Lung (tissue), 11 donors: ENCODE measurements at regions not wholly inside any gene's neighbourhood (a gene's known extent, or its start where the extent isn't known, plus 50 kb on each side); places are given as distances from the start of the nearest gene placed in this dataset.

Experiments used
- ATAC-seq: fragments of 200-7000 bp; cut with Tn5 transposase; one replicate; pipeline ENCODE4 v1.9.1; 2020; ENCODE audit warnings: moderate number of reproducible peaks; ENCODE audit not compliant: insufficient read depth, low FRiP score
- DNase-seq, 3 donors: peaks; one replicate each; pipeline ENCODE4 v3.0.0-alpha.2; 2013 to 2017
- H3K27ac ChIP-seq, 2 donors: one replicate each; pipeline ENCODE4 v1.5.1; 2013; ENCODE audit warnings: mild to moderate bottlenecking in 2 of 2, moderate library complexity in 2 of 2, control low read depth in 1 of 2, inconsistent platforms in 1 of 2, low read depth in 1 of 2, low read length in 1 of 2
- H3K27me3 ChIP-seq, 3 donors: one replicate each; pipeline ENCODE4 v1.5.1; 2013; ENCODE audit warnings: low read length in 2 of 3; ENCODE audit not compliant: control insufficient read depth in 3 of 3, insufficient read depth in 3 of 3
- H3K36me3 ChIP-seq, 4 donors: one replicate each; pipeline ENCODE4 v1.5.1; 2013; ENCODE audit warnings: low read length in 4 of 4, mild to moderate bottlenecking in 1 of 4, moderate library complexity in 1 of 4; ENCODE audit not compliant: control insufficient read depth in 4 of 4, insufficient read depth in 4 of 4
- H3K4me1 ChIP-seq, 5 donors: one replicate each; pipeline ENCODE4 v1.5.1; 2013; ENCODE audit warnings: low read length in 5 of 5, mild to moderate bottlenecking in 2 of 5, moderate library complexity in 1 of 5; ENCODE audit not compliant: control insufficient read depth in 5 of 5, insufficient read depth in 5 of 5
- H3K4me3 ChIP-seq: one replicate; pipeline ENCODE4 v1.5.1; 2013; ENCODE audit warnings: mild to moderate bottlenecking, control low read depth, moderate library complexity
- H3K9ac ChIP-seq, 2 donors: one replicate each; pipeline ENCODE4 v1.5.1; 2013; ENCODE audit warnings: low read length in 2 of 2, control low read depth in 1 of 2; ENCODE audit not compliant: insufficient read depth in 1 of 2
- H3K9me3 ChIP-seq, 4 donors: one replicate each; pipeline ENCODE4 v1.5.1; 2013; ENCODE audit warnings: low read length in 3 of 4, mild to moderate bottlenecking in 1 of 4, moderate library complexity in 1 of 4; ENCODE audit not compliant: control insufficient read depth in 4 of 4, insufficient read depth in 3 of 4
- CTCF ChIP-seq: IDR thresholded peaks from 2 replicates; pipeline ENCODE4 v1.5.1; 2012; ENCODE audit warnings: mild to moderate bottlenecking; ENCODE audit errors: control extremely low read depth, extremely low read depth
- WGBS, 2 donors: extraction: QIAGEN DNeasy Blood & Tissue Kit; methylation state at CpG; one replicate each; pipeline ENCODE4 v1.1.7; 2013; 5-methylcytosine and 5-hydroxymethylcytosine counted together
- donor health status: control.
- donor health status: control.
- donor health status: Bipolar disorder and iron deficiency.
- donor health status: healthy.
- donor health status: DM: yes; HTN: yes; CAD: no.

- Histone ChIP-seq H3K27me3 (no peaks in the 10 kb centered on the region), H3K9ac (no peak overlapping the region), H3K4me1 (peaks cover 0 to 15% (median 0%) of the 10 kb centered on the region in 5 donors), H3K4me3 (no peak overlapping the region), H3K36me3 (no peaks in the 10 kb centered on the region), H3K9me3 (no peaks in the 10 kb centered on the region), H3K27ac (no peak overlapping the region)
- 71 to 75% methylated on average over 1 of the region's 1 CpG for WGBS, 2 donors
- ATAC-seq (no peak), DNase-seq (no peak)
- no peak for TF ChIP-seq CTCF
Measured at GRCh38 chr10:108425283-108425964, 1260.9 kb upstream of the SORCS1 start.

GRCh38 chr10:108424656-108425055 is 1260.2 kb upstream of the SORCS1 start:
- H3K9ac ChIP-seq, result no peak overlapping the region
- H3K4me3 ChIP-seq, result no peak overlapping the region
- 72 to 81% methylated on average over 1 of the region's 1 CpG for WGBS, 2 donors
- no peak for ATAC-seq
- no peaks in the 10 kb centered on the region for H3K27me3 ChIP-seq
- H3K36me3 ChIP-seq, result no peaks in the 10 kb centered on the region
- peaks cover 0 to 15% (median 0%) of the 10 kb centered on the region in 5 donors for H3K4me1 ChIP-seq
- H3K9me3 ChIP-seq, result no peaks in the 10 kb centered on the region
- H3K27ac ChIP-seq, result no peak overlapping the region
- no peak for DNase-seq
- TF ChIP-seq CTCF, result no peak

- peaks cover 0 to 2% (median 0%) of the 10 kb centered on the region in 4 donors for H3K9me3 ChIP-seq
- DNase-seq (no peak), ATAC-seq (no peak)
- no peak overlapping the region for H3K4me3 ChIP-seq
- WGBS, 2 donors, result 52 to 69% methylated on average over 2 of the region's 2 CpGs
- no peak for TF ChIP-seq CTCF
- no peak overlapping the region for H3K27ac ChIP-seq
- H3K9ac ChIP-seq, result no peak overlapping the region
- H3K36me3 ChIP-seq, result no peaks in the 10 kb centered on the region
- no peaks in the 10 kb centered on the region for H3K27me3 ChIP-seq
- peaks cover 0 to 6% (median 0%) of the 10 kb centered on the region in 5 donors for H3K4me1 ChIP-seq
Measured at GRCh38 chr10:108422286-108422685, 1257.8 kb upstream of the SORCS1 start.

GRCh38 chr10:108421266-108421665 is 1256.8 kb upstream of the SORCS1 start:
- Histone ChIP-seq H3K4me1 (no peaks in the 10 kb centered on the region), H3K9me3 (peaks cover 0 to 2% (median 0%) of the 10 kb centered on the region in 4 donors), H3K9ac (no peak overlapping the region), H3K36me3 (no peaks in the 10 kb centered on the region), H3K27me3 (no peaks in the 10 kb centered on the region), H3K4me3 (no peak overlapping the region), H3K27ac (no peak overlapping the region)
- 26 to 44% methylated on average over 2 of the region's 2 CpGs for WGBS, 2 donors
- TF ChIP-seq CTCF, result no peak
- ATAC-seq, result no peak
- peak in 2 of 3 donors; percentile 40 to 44 for DNase-seq
